ENCODE measurements at regions not wholly inside any gene's neighbourhood (a gene's known extent, or its start where the extent isn't known, plus 50 kb on each side); places are given as distances from the start of the nearest gene placed in this dataset.

DNA sequence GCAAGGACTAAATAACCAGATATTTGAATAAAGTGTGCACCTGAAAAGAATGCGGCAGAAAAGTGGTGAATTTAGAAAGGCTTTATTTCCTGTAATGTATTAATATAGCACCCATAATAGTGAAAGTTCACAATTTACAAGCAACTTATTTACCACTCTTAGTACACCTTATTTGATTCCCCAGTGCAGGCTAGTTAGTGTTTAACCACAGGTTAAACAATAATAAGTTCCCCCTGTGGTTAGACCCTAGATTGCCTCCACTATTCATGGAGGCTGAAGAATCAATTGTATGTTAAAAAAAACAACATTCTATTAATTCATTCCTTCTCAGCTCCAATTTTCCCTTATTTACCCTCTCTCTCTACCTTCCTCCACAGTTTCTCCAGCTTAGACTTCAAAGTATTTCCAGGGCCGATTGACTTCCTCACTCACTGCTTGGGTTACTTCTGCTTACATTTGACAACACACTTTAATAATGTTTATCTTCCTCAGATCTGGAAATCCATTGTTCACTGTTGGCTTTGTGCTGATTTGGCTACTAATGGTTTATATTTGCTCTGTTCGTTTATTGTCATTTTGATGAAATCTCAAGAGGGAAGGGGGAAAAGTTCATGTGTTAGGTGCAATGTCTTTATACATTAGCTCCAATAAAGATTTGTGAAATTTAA lies 796.3 kb downstream of the BRINP3 start:
- TF ChIP-seq, protein P1, sequence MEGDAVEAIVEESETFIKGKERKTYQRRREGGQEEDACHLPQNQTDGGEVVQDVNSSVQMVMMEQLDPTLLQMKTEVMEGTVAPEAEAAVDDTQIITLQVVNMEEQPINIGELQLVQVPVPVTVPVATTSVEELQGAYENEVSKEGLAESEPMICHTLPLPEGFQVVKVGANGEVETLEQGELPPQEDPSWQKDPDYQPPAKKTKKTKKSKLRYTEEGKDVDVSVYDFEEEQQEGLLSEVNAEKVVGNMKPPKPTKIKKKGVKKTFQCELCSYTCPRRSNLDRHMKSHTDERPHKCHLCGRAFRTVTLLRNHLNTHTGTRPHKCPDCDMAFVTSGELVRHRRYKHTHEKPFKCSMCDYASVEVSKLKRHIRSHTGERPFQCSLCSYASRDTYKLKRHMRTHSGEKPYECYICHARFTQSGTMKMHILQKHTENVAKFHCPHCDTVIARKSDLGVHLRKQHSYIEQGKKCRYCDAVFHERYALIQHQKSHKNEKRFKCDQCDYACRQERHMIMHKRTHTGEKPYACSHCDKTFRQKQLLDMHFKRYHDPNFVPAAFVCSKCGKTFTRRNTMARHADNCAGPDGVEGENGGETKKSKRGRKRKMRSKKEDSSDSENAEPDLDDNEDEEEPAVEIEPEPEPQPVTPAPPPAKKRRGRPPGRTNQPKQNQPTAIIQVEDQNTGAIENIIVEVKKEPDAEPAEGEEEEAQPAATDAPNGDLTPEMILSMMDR (IDR thresholded peaks at IDR 0.05; ENCODE audit: insufficient read depth, low read length, missing control alignments), result no peak
- no peak for DNase-seq (ENCODE audit: low read depth, low spot score)
- CTCF ChIA-PET, result no interaction called here
- POLR2A ChIA-PET, result no interaction called here
- H3K4me3 ChIP-seq (ENCODE audit: low read depth, low read length), result no peak overlapping the region

DNA sequence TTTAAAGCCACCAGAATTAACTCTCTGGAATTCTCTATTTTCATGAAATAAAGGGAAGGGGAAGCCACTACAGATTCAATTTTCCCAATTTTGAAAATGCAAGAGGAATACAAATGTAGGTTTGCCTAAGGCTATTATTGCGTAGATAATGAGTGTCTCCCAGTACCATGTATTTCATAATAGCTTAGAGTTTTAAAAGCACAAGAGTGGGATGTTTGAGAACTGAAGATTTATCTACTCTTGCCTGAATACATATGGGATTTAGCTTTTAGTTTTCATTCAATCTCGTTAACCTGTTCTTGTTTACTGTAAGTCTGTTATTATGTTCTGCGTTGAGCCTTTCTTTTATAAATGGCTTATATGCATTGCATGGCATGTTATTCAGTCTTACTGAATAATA lies 795.1 kb downstream of the BRINP3 start:
- TF ChIP-seq, protein P1 (IDR thresholded peaks at IDR 0.05; ENCODE audit: insufficient read depth, low read length, missing control alignments), result no peak
- DNase-seq (ENCODE audit: low read depth, low spot score), result no peak
- ChIA-PET POLR2A (no interaction called here), CTCF (no interaction called here)
- H3K4me3 ChIP-seq (ENCODE audit: low read depth, low read length), result no peak overlapping the region

DNA sequence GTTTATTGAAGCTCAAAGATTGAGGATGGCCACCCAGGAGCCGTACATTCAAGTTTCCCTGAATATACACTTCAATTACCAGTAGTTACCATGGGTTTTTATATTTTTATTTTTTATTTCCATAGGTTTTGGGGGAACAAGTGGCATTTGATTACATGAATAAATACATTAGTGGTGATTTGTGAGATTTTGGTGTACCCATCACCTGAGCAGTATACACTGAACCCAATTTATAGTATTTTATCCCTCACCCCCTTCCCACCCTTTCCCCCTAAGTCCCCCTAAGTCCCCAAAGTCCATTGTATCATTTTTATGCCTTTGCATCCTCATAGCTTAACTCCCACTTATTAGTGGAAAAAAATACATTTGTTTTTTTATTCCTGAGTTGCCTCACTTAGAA lies 791.4 kb downstream of the BRINP3 start:
- TF ChIP-seq, protein P1 (IDR thresholded peaks at IDR 0.05; ENCODE audit: insufficient read depth, low read length, missing control alignments), result no peak
- CTCF ChIA-PET, result interaction anchor here (0.8 kb wide), 1 partner anchor 9 kb away, joined by 4 read pairs; no protein-coding TSS in a partner anchor
- POLR2A ChIA-PET, result no interaction called here
- DNase-seq (ENCODE audit: low read depth, low spot score), result no peak
- no peak overlapping the region for H3K4me3 ChIP-seq (ENCODE audit: low read depth, low read length)

DNA sequence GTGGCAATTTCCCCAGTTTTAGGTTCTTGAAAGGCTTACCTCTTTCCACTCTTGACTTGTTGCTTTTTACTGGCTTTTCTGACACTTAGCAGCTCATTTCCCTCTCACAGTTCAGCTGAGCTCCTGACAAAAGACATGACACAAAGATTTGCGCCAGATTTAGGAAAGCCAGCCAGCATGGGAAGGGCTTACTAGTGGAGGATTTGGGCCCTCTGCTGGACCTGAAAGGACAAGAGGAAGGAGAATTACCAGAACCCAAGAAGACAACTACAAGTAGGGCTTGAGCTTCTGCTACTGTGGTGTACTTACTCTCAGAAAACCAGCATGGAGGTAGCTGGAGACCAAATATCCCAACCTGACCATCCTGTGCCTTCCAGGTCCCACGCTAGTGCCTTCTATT lies 784.5 kb downstream of the BRINP3 start:
- POLR2A ChIA-PET, result no interaction called here
- CTCF ChIA-PET, result no interaction called here
- no peak overlapping the region for H3K4me3 ChIP-seq (ENCODE audit: low read depth, low read length)
- DNase-seq (ENCODE audit: low read depth, low spot score), result no peak
- TF ChIP-seq, protein P1 (IDR thresholded peaks at IDR 0.05; ENCODE audit: insufficient read depth, low read length, missing control alignments), result no peak

DNA sequence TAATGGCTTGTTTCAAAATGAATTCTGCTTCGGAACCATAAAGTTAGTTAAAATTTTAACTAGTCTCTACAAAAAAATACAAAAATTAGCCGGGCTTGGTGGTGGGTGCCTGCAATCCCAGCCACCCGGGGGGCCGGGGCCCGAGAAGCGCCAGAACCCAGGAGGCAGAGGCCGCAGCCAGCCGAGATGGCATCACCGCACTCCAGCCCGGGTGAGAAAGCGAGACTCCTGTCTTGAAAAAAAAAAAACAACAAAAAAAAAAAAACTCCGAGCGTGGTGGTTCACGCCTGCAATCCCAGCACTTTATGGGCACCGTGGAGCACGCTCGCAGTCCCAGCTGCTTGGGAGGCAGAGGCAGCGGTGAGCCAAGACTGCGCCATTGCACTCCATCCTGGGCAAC lies 781.4 kb downstream of the BRINP3 start:
- DNase-seq (ENCODE audit: low read depth, low spot score), result no peak
- CTCF ChIA-PET, result no interaction called here
- TF ChIP-seq, protein P1 (IDR thresholded peaks at IDR 0.05; ENCODE audit: insufficient read depth, low read length, missing control alignments), result no peak
- no peak overlapping the region for H3K4me3 ChIP-seq (ENCODE audit: low read depth, low read length)
- POLR2A ChIA-PET, result no interaction called here

DNA sequence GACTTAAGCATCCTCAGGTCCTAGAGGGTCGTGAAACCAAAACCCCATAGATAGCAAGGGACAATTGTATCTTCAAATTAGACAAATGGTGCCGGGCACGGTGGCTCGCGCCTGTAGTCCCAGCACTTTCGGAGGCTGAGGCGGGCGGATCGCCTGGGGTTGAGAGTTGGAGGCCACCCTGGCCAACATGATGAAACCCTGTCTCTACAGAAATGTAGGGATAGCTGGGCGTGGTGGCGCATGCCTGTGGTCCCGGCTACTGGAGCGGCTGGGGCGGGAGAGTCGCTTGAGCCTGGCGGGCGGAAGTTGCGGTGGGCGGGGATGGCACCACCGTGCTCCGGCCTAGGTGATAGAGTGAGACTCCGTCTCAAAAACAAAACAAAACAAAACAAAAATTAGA lies 780.6 kb downstream of the BRINP3 start:
- POLR2A ChIA-PET, result no interaction called here
- no peak for DNase-seq (ENCODE audit: low read depth, low spot score)
- CTCF ChIA-PET, result no interaction called here
- H3K4me3 ChIP-seq (ENCODE audit: low read depth, low read length), result no peak overlapping the region
- TF ChIP-seq, protein P1 (IDR thresholded peaks at IDR 0.05; ENCODE audit: insufficient read depth, low read length, missing control alignments), result no peak
